Stimulated activated CD4-positive, alpha-beta T cell treated with anti-CD3 and anti-CD28 coated beads, TNF-alpha, amount 100 ng/mL, for 1 hour (primary cell): ENCODE measurements at regions not wholly inside any gene's neighbourhood (a gene's known extent, or its start where the extent isn't known, plus 50 kb on each side); places are given as distances from the start of the nearest gene placed in this dataset.
"Not testable (repeated sequence)": the region's sequence is repeated elsewhere in the genome, so short reads cannot be mapped to it uniquely, and the experiment has no call there.

ENCODE experiments used
- DNase-seq, 3 donors: peaks; one replicate each; pipeline ENCODE4 v3.0.0-alpha.2; 2020; ENCODE audit warnings: low read depth in 3 of 3, low spot score in 1 of 3

GRCh38 chr6:137933696-137934095 lies 66.6 kb downstream of the TNFAIP3 start:
- DNase-seq = no peak

GRCh38 chr6:137936798-137937197 lies 69.7 kb downstream of the TNFAIP3 start:
- no peak for DNase-seq

GRCh38 chr6:137937834-137938233 lies 70.8 kb downstream of the TNFAIP3 start:
- DNase-seq = no peak

- DNase-seq = no peak
These were observed 71.8 kb downstream of the TNFAIP3 start for GRCh38 chr6:137938770-137939379.

GRCh38 chr6:137941995-137942394 lies 74.9 kb downstream of the TNFAIP3 start:
- DNase-seq = no peak

GRCh38 chr6:137942736-137943135 lies 75.7 kb downstream of the TNFAIP3 start:
- DNase-seq = no peak

- DNase-seq = not testable (repeated sequence)
These were observed 77.3 kb downstream of the TNFAIP3 start for GRCh38 chr6:137944381-137944780.

GRCh38 chr6:137944793-137945498 lies 77.9 kb downstream of the TNFAIP3 start:
- no peak for DNase-seq

- DNase-seq = no peak
These were observed 82.8 kb downstream of the TNFAIP3 start for GRCh38 chr6:137949686-137950390.

GRCh38 chr6:137950581-137950980 lies 83.5 kb downstream of the TNFAIP3 start:
- DNase-seq = no peak

- no peak for DNase-seq
These were observed 84.1 kb downstream of the TNFAIP3 start for GRCh38 chr6:137951064-137951597.

- DNase-seq = no peak
These were observed 85.2 kb downstream of the TNFAIP3 start for GRCh38 chr6:137952247-137952646.

- no peak for DNase-seq
These were observed 86.7 kb downstream of the TNFAIP3 start for GRCh38 chr6:137953761-137954160.

- DNase-seq = no peak
These were observed 87.2 kb downstream of the TNFAIP3 start for GRCh38 chr6:137954253-137954652.

GRCh38 chr6:137956098-137956488 lies 89.0 kb downstream of the TNFAIP3 start:
- no peak for DNase-seq

GRCh38 chr6:137957471-137957870 lies 90.4 kb downstream of the TNFAIP3 start:
- no peak for DNase-seq

GRCh38 chr6:137958811-137959565 lies 91.9 kb downstream of the TNFAIP3 start:
- no peak for DNase-seq

GRCh38 chr6:137962725-137963124 lies 95.7 kb downstream of the TNFAIP3 start:
- DNase-seq = no peak

- DNase-seq = no peak
These were observed 97.8 kb downstream of the TNFAIP3 start for GRCh38 chr6:137964876-137965275.

- no peak for DNase-seq
These were observed 100.8 kb downstream of the TNFAIP3 start for GRCh38 chr6:137967689-137968454.

- DNase-seq = no peak
These were observed 101.4 kb downstream of the TNFAIP3 start for GRCh38 chr6:137968455-137968804.
